GM19328 (cell line): ENCODE measurements at regions not wholly inside any gene's neighbourhood (a gene's known extent, or its start where the extent isn't known, plus 50 kb on each side); places are given as distances from the start of the nearest gene placed in this dataset.

Source experiments
- ATAC-seq: cut with Tn5 transposase; IDR thresholded peaks from one replicate; pipeline ENCODE4 v1.9.1; 2021; ENCODE audit warnings: mild to moderate bottlenecking, moderate library complexity; ENCODE audit not compliant: unreplicated experiment

GRCh38 chr5:56337715-56338319 is 104.7 kb upstream of the ANKRD55 start:
- ATAC-seq = no peak

GRCh38 chr5:56335212-56335611 is 102.1 kb upstream of the ANKRD55 start:
- ATAC-seq = no peak

GRCh38 chr5:56330806-56331205 is 97.7 kb upstream of the ANKRD55 start:
- no peak for ATAC-seq

- ATAC-seq = no peak
Measured at GRCh38 chr5:56330167-56330566, 97.0 kb upstream of the ANKRD55 start.

- peak; percentile 48 for ATAC-seq
Measured at GRCh38 chr5:56329652-56330051, 96.5 kb upstream of the ANKRD55 start.

GRCh38 chr5:56328753-56329560 is 95.8 kb upstream of the ANKRD55 start:
- ATAC-seq = peak; percentile 51

- no peak for ATAC-seq
Measured at GRCh38 chr5:56327809-56328208, 94.7 kb upstream of the ANKRD55 start.

GRCh38 chr5:56326770-56327169 is 93.6 kb upstream of the ANKRD55 start:
- ATAC-seq = no peak

GRCh38 chr5:56326116-56326515 is 93.0 kb upstream of the ANKRD55 start:
- no peak for ATAC-seq

GRCh38 chr5:56325039-56325438 is 91.9 kb upstream of the ANKRD55 start:
- ATAC-seq = no peak

GRCh38 chr5:56323505-56323904 is 90.4 kb upstream of the ANKRD55 start:
- no peak for ATAC-seq

- ATAC-seq = no peak
Measured at GRCh38 chr5:56322592-56322991, 89.5 kb upstream of the ANKRD55 start.

- ATAC-seq = no peak
Measured at GRCh38 chr5:56321236-56321881, 88.2 kb upstream of the ANKRD55 start.

- no peak for ATAC-seq
Measured at GRCh38 chr5:56320686-56321085, 87.6 kb upstream of the ANKRD55 start.

- no peak for ATAC-seq
Measured at GRCh38 chr5:56319526-56320181, 86.5 kb upstream of the ANKRD55 start.

- no peak for ATAC-seq
Measured at GRCh38 chr5:56317923-56318561, 84.9 kb upstream of the ANKRD55 start.

- ATAC-seq = no peak
Measured at GRCh38 chr5:56316299-56316994, 83.3 kb upstream of the ANKRD55 start.

- no peak for ATAC-seq
Measured at GRCh38 chr5:56314529-56314928, 81.4 kb upstream of the ANKRD55 start.

GRCh38 chr5:56313596-56313995 is 80.5 kb upstream of the ANKRD55 start:
- no peak for ATAC-seq

- ATAC-seq = no peak
Measured at GRCh38 chr5:56313004-56313531, 79.9 kb upstream of the ANKRD55 start.
